Panc1 (cell line): ENCODE measurements at regions not wholly inside any gene's neighbourhood (a gene's known extent, or its start where the extent isn't known, plus 50 kb on each side); places are given as distances from the start of the nearest gene placed in this dataset.

Experiments used
- ATAC-seq: fragments of 200-7000 bp; cut with Tn5 transposase; 2 replicates; pipeline ENCODE4 v1.9.1; 2020; ENCODE audit warnings: mild to moderate bottlenecking, moderate library complexity
- BruUV-seq: library from RNA; stranded (reverse); fragments of 400-500 nt; replicated peaks from 2 replicates; lab custom pipeline; 2021; lab: Mats Ljungman, UMichigan
- CTCF ChIA-PET: fragments of 300-600 bp; sonication (Branson Sonifier 250); formaldehyde crosslinking; loops from one replicate; lab custom pipeline; 2022; ENCODE audit warnings: antibody characterized with exemption; lab: Charles Lee
- POLR2A ChIA-PET: fragments of 300-600 bp; sonication (Branson Sonifier 250); formaldehyde crosslinking; loops from one replicate; lab custom pipeline; 2022; ENCODE audit warnings: antibody characterized with exemption; lab: Charles Lee
- DNase-seq: peaks from one replicate; pipeline ENCODE4 v3.0.0-alpha.2; 2010; ENCODE audit warnings: low read depth, low spot score
- H3K27ac ChIP-seq: 2 replicates; pipeline ENCODE4 v1.5.1; 2011; ENCODE audit warnings: mild to moderate bottlenecking, low read length, inconsistent platforms
- H3K27me3 ChIP-seq: fragments of 200-500 bp; sonication (Bioruptor generic); 2 replicates; pipeline ENCODE4 v1.6.0; 2014; ENCODE audit warnings: low read length, inconsistent platforms; ENCODE audit not compliant: control insufficient read depth, insufficient read depth
- H3K36me3 ChIP-seq: fragments of 200-500 bp; sonication (Bioruptor generic); 2 replicates; pipeline ENCODE4 v1.5.1; 2014; ENCODE audit warnings: inconsistent platforms, mild to moderate bottlenecking, low read length, moderate library complexity; ENCODE audit not compliant: control insufficient read depth, insufficient read depth
- H3K4me1 ChIP-seq: 2 replicates; pipeline ENCODE4 v1.5.1; 2011; ENCODE audit warnings: inconsistent platforms, mild to moderate bottlenecking, low read length, moderate library complexity; ENCODE audit not compliant: control insufficient read depth, insufficient read depth
- H3K4me3 ChIP-seq, 2 experiments: 2 replicates each; pipeline ENCODE4 v1.5.1; 2011 to 2012; ENCODE audit warnings: low read depth in 2 of 2, low read length in 2 of 2, mild to moderate bottlenecking in 2 of 2, inconsistent platforms in 1 of 2, moderate library complexity in 1 of 2
- H3K9me3 ChIP-seq: fragments of 200-500 bp; sonication (Bioruptor generic); 2 replicates; pipeline ENCODE4 v1.5.1; 2014; ENCODE audit warnings: low read depth, mild to moderate bottlenecking, inconsistent platforms, low read length, moderate library complexity; ENCODE audit not compliant: control insufficient read depth, insufficient read depth
- CTCF ChIP-seq: fragments of 450-650 bp; IDR thresholded peaks from 2 replicates; pipeline ENCODE4 v1.5.1; 2017; ENCODE audit warnings: mild to moderate bottlenecking
- POLR2AphosphoS5 ChIP-seq: IDR thresholded peaks from 2 replicates; pipeline ENCODE4 v1.6.1; 2012; ENCODE audit warnings: mild to moderate bottlenecking, low read depth, low read length, moderate library complexity
- REST ChIP-seq, 2 experiments: IDR thresholded peaks; 2 replicates each; pipeline ENCODE4 v1.6.1; 2011 to 2012; ENCODE audit warnings: low read depth in 2 of 2, control low read depth in 1 of 2, low read length in 1 of 2, mild to moderate bottlenecking in 1 of 2, moderate library complexity in 1 of 2; ENCODE audit not compliant: insufficient read depth in 1 of 2
- SIN3A ChIP-seq: IDR thresholded peaks from 2 replicates; pipeline ENCODE4 v1.6.1; 2012; ENCODE audit warnings: low read depth, mild to moderate bottlenecking, low read length, moderate library complexity, borderline replicate concordance; ENCODE audit not compliant: insufficient read depth
- TCF7L2 ChIP-seq: IDR thresholded peaks from 2 replicates; pipeline ENCODE4 v1.6.1; 2011; ENCODE audit warnings: mild to moderate bottlenecking, low read depth, low read length, inconsistent platforms
- in situ Hi-C: cut with HindIII; loops from 2 replicates; pipeline ENCODE4 v1.10.0; 2016; ENCODE audit warnings: low sequenced_read_pairs, low pct_unique_long_range_greater_than_20kb
- intact Hi-C: fragments of 100-400 bp; cut with micrococcal nuclease; formaldehyde crosslinking; loops from one replicate; pipeline ENCODE4 v1.10.0; 2022; ENCODE audit not compliant: unreplicated experiment

- ChIA-PET CTCF (no interaction called here), POLR2A (no interaction called here)
- TF ChIP-seq SIN3A = no peak
- no peak for TF ChIP-seq REST (IDR thresholded peaks at IDR 0.05; ENCODE audit: insufficient read depth in 1 of 2, low read depth in 2 of 2, low read length in 1 of 2)
- no peak for TF ChIP-seq POLR2AphosphoS5
- no peak for TF ChIP-seq TCF7L2
- TF ChIP-seq CTCF = no peak
- DNase-seq (no peak), ATAC-seq (no peak)
- Histone ChIP-seq H3K4me3 (no peak overlapping the region), H3K27me3 (no peaks in the 10 kb centered on the region), H3K4me1 (no peaks in the 10 kb centered on the region; the same call in 1 of the 2 replicates), H3K9me3 (no peaks in the 10 kb centered on the region), H3K36me3 (no peaks in the 10 kb centered on the region), H3K27ac (no peak overlapping the region)
- in situ Hi-C loops (no loop called here), intact Hi-C loops (no loop called here)
- BruUV-seq = no TSS peak
Measured at GRCh38 chr14:71589609-71590008, 342.6 kb upstream of the RGS6 start.

GRCh38 chr14:71590131-71590530, 342.1 kb upstream of the RGS6 start:
- ChIA-PET CTCF (no interaction called here), POLR2A (no interaction called here)
- no TSS peak for BruUV-seq
- H3K4me1 ChIP-seq = no peaks in the 10 kb centered on the region; the same call in 1 of the 2 replicates
- no peak for ATAC-seq
- no peak overlapping the region for H3K4me3 ChIP-seq
- H3K9me3 ChIP-seq = no peaks in the 10 kb centered on the region
- intact Hi-C loops (no loop called here), in situ Hi-C loops (no loop called here)
- H3K36me3 ChIP-seq = no peaks in the 10 kb centered on the region
- no peak overlapping the region for H3K27ac ChIP-seq
- H3K27me3 ChIP-seq = no peaks in the 10 kb centered on the region
- TF ChIP-seq POLR2AphosphoS5 (no peak), SIN3A (no peak), CTCF (no peak), REST (IDR thresholded peaks at IDR 0.05; ENCODE audit: insufficient read depth in 1 of 2, low read depth in 2 of 2, low read length in 1 of 2) (no peak)
- no peak for DNase-seq
